OCI-LY3 (cell line): ENCODE measurements at regions not wholly inside any gene's neighbourhood (a gene's known extent, or its start where the extent isn't known, plus 50 kb on each side); places are given as distances from the start of the nearest gene placed in this dataset.

Source experiments
- CTCF ChIP-seq: fragments of 200-600, 300-600 bp; sonication (generic); IDR thresholded peaks from 2 replicates; pipeline ENCODE4 v1.5.1; 2014; ENCODE audit warnings: antibody characterized with exemption, low read length, low read depth
- EZH2phosphoT487 ChIP-seq: fragments of 200-600 bp; shearing (Covaris generic); IDR thresholded peaks from 2 replicates; pipeline ENCODE4 v1.6.1; 2018; ENCODE audit warnings: antibody characterized with exemption, mixed run types, low read depth

GRCh38 chr9:80282766-80283165 is 711.0 kb downstream of the TLE4 start:
- TF ChIP-seq CTCF, result no peak
- TF ChIP-seq EZH2phosphoT487, result no peak
